GM19438 (cell line): ENCODE measurements at regions not wholly inside any gene's neighbourhood (a gene's known extent, or its start where the extent isn't known, plus 50 kb on each side); places are given as distances from the start of the nearest gene placed in this dataset.
"Not testable (repeated sequence)": the region's sequence is repeated elsewhere in the genome, so short reads cannot be mapped to it uniquely, and the experiment has no call there.

Source experiments
- ATAC-seq: cut with Tn5 transposase; IDR thresholded peaks from one replicate; pipeline ENCODE4 v1.9.1; 2021; ENCODE audit warnings: low read depth; ENCODE audit not compliant: unreplicated experiment

DNA sequence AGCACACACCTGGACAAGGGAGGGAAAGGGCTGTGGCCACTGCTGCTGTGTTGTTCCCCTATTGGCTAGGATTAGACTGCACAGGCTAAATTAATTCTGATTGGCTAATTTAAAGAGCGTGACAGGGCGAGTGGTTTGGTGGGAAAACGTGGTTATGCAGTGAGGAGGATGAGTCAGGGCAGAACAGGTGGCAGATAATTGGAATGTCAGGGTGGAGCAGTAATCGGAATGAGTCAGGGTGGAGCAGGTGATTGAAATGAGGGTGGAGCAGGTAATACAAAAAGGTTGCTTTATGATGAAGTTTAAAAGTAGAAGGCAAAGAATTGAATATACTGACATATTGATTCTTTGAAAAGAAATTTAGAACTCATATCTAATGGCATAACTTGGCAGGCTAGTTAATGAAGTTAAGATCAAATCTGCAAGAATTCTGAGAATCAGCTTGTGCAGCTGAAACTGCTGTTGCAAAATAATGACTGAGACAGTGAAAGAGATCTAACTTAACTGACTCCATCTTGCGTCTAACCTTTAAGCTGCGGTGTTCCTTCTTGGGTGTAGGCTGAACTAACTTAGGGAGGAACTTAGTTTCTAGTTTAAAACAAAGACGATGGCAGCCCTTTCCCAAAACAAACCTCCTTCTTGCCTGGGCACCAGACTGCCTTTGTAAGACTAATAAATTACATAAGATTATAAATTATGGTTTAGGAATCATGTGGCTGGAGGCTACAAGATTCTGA, 174.3 kb downstream of the UTP18 start:
- ATAC-seq, result no peak

DNA sequence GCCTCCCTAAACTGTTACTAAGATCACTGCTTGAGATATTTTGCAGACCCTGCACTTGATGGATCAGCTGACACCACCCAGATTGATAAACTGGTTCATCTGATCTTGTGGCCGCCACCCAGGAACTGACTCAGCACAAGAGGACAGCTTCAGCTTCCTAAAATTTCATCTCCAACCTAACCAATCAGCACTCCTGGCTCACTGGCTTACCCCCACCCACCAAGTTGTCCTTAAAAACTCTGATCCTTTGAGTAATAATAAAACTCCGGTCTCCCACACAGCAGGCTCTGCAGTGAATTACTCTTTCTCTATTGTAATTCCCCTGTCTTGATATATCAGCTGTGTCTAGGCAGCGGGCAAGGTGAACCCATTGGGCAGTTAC, 174.8 kb downstream of the UTP18 start:
- no peak for ATAC-seq

DNA sequence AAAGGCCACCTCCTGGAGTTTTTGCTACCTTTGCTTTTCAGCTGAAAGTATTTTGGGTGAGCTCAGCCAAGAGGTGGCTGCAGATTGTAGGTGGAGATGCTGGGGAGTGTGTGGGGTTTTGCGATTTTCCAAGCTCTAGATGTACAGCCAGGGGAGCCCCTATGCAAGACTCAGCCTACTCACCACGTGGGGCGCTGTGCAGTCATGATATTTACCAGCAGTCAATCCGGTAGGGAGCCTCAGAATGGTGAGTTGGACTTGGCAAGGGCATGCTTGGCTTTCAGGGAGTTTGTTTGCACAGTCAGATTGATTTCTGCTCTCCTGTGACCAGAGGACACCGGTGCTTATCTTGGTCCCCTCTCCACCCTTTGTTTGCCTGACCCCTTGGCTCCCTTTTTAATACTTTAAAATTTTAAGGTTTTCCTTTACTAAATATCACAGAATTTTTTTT, 175.3 kb downstream of the UTP18 start:
- ATAC-seq, result no peak

DNA sequence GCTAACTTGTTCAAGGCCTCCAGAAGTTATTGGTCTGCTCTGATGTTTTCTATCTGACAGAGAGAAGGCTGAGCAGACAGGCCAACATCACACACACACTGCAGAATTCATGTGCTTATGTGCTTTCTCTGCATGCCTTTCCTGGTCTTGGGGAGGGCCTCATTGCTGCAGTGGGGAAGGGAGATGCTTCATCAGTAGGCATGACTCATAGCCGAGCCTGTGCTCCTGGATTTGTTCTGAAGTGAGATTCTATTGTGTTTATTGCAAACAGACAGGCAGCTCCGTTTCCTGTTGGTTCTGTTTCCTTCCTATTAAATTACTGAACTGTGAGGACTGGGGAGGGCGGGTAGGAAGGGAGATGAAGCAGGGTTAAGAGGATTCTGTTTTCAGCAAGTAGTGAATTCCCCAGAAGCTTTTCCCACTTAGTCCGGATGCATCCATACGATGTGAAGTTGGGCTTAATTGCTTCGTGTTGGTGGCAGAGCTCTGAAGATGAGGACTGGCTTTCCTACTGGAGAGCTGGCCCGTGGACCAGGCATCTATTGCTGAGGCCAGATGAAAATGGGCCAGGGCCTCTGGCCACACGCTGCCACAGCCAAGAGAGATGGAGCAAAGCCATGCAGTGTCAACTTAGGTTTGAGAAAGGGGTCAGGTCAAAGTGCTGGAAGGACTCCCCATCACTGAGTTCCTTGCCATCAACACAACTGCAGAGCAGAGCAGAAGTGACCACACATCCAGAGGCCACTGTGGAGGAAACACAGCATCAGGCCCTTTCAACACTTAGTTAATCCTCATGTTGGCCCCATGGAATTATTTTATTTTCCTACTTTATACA, 179.3 kb downstream of the UTP18 start:
- no peak for ATAC-seq

DNA sequence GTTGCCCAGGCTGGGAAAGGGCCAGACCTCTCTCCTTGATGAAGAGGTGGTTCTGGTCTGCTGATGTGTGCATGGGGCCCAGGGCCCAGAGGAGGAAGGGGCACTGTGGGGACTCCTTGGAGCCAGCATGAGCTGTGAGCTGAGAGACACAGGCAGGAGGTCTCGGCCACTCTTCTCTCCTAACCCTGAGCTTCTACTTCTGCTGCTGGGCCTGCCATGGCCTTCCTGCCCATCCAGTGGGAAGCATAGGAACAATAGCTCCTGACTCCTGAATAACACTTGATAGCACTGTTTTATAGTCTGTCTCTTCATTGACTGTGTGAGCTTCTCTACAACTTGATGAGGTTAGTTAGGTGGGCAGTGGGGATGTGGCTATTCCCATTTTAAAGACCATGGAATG, 181.1 kb downstream of the UTP18 start:
- ATAC-seq, result no peak

DNA sequence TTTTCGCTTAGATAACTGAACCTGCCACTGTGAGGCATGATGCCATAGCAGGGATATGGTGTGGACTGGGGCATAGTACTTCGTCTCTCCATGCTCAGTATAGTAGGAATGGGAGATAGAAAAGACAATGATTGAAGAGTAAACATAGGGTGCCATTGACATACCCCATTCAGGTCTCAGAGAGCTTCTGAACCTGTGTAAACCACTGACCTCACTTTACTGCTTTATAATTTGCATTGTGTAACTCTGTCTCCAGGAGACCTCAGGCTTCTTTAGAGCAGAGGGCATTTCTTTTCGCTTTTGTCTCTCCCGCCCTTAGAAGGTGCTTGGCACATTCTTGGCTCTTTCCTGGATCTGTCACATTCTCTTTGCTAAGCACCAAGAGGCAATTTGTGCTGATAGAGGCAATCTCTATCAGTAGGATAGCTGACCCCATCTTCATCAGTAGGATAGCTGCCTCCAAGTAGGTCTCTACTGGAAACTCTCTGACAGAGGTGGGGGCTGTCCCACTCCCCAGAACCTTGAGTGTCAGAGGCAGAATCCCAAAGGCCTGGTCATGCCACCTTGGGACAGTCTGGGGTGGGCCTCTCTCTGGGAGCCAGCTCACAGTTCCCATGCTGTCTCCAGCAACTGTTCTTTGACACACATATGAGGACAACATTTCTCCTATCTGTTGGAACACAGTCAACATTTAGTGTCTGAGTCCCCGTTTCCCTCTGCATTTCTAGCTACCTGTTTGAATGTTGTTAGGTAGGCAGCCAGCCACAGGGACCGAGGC, 181.9 kb downstream of the UTP18 start:
- no peak for ATAC-seq

DNA sequence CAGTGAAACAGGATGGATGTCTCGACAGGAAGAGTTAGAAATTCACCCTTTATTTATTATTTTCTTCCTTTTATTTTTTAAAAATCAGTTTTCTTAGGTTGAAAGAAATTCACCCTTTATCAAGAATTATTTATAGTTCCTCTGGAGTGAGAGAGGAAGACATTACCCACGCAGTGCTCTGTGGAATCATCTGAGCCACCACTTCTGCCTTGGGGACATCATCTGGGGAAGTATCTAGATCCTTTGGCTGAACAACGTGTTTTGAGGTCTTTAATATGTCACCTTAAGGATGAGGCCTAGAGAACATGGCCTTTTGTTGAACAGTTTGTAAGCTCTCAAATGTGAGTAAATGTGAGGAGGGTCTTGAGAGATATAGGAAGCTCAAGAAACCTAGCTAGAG, 183.3 kb downstream of the UTP18 start:
- ATAC-seq, result no peak

DNA sequence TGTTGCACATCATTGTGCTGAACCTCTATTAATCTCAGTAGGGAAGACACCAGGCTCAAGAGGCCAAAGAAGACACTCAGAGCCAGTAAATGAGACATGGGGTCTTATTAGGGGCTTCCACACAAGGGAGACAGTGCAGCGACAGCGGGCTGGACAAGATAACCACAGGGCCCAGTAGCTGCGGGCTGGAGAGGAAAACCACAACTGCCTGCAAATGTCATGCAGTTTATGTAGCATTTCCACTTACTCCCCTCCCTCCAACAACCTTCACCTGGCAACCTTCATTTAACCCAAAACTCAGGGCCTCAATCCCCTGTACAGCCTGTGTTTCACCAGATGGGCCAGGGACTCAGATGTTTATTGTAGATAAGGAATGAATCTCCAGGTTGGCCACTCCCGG, 185.6 kb downstream of the UTP18 start:
- ATAC-seq, result no peak

DNA sequence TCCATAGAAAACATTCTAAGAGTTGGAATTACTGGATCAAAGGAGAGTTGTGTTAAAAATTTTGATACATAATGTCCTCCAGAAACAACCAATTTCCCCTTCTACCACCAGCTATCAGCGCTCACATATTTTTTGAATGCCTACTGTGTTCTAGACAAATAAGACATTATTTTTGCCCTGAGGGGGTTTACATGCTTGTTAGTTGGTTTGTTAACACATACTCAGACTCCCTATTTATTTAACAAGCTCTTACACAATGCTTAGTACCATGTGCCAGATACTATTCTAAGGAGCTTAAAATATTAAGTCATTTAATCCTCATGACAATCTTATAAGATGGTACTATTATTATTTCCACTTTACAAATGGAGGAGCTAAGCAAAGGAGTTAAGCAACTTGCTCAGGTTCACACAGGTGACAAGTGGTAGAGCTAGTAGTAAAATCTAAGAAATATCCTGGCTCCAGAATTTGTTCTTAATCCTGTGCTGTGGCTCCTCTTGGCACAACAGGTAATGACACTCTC, 194.2 kb downstream of the UTP18 start:
- ATAC-seq, result no peak

DNA sequence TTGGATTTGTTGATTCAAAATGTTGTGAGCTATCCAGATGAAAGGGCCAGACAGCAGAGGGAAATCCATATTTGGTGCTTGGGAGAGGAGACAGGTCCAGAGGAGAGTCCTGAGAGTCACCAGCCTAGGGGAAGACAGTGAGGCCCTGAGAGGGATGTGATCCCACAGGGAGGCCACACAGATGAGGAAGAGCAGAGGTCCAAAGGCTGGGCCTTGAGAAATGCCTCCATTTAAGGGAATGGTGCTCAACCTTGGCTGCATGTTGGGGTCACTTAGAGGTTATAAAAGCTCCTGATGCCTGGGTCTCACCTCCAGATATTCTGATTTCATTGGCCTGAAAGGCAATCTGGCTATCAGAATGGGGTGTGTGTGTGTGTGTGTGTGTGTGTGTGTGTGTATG, 194.9 kb downstream of the UTP18 start:
- ATAC-seq, result no peak

DNA sequence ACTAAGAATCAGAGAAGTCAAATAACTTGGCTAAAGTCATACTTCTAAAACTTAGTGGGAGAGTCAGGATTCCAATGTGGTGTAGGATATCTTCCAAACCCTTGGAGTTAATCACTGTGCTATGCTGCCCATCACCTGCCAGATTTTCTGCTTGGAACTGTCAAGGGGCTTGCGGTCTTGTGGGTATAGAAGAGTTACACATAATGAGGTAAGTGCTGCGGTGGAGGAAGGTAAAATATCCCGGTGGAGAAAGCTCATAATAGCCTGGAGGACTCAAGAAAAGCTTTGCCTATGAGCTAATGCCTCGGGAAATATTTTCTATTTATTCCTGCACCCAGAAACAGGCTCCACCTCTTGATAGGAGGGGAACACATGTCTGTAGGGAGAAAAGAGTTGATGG, 195.6 kb downstream of the UTP18 start:
- no peak for ATAC-seq

DNA sequence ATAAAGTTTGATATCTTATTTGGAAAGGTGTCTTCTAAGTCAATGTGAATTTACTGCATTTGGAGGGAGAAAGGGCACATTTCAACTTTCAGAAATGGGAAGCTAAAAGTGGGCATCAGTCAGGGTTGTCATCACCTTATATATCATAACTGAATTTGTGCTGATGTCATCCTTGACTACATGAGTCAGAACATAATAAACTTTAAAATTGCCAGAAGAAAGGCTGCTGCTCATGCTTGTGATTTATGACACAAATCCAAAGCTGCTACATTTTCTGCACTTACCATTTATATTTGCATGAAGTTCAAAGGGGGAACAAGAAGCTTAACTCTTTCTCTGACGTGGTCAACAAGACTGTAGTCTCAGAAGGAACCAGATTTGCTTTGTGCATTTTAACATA, 196.6 kb downstream of the UTP18 start:
- no peak for ATAC-seq

DNA sequence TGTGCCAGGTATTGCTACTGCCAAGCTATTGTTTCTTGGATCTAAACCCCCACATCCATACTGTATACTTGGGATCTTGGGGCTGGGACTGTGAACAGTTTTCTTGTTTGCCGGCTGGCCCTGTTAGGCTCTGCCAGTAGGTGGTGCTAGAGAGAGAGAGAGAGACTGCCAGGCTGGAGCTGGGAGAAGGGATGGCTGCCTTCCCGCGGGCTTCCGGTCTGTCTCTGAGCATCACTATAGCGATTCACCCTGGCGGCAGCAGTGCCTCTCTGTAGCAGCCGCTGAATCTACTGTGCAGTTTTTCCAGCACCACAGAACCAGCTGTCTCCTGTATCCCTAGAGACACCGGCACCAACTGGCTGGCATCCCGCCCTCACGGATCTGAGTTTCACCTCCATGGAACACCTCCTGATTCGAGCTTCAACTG, 201.2 kb downstream of the UTP18 start:
- peak; percentile 60 for ATAC-seq

DNA sequence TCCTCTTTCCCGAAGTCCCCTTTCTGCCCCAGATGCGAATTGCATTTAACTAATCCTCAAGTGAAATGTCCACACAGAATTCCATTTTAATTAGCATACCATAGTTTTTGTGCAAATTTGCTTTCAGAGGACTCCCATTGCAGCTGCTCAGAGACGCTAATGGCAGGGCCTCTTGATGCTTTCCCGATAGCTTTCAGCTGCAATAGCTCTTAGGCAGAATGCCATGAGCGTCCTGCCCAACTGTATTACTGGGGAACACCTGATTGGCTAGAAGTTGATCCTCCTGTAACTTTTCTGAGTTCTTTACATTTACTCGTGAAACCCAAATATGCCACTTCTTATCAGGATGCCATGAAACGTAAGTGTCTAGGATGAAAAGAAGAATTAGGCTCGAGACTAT, 203.0 kb downstream of the UTP18 start:
- ATAC-seq, result no peak

DNA sequence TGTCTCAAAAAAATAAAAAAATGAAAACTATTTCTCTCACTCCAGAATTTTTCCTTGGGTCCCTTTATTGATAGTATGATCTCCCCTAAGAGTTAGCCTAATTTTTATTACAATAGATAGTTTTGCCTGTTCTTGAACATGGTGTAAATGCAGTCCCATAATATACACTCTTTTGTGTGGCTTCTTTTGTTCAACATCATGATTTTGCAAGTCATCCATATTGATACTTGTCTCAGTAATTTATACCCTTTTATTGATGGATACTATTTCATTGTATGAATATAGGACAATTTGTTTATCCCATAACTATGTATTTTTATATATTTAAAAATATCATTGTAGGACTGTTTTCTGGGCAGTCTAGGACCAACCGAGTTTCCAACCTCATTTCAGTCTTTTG, 207.0 kb downstream of the UTP18 start:
- ATAC-seq, result no peak

DNA sequence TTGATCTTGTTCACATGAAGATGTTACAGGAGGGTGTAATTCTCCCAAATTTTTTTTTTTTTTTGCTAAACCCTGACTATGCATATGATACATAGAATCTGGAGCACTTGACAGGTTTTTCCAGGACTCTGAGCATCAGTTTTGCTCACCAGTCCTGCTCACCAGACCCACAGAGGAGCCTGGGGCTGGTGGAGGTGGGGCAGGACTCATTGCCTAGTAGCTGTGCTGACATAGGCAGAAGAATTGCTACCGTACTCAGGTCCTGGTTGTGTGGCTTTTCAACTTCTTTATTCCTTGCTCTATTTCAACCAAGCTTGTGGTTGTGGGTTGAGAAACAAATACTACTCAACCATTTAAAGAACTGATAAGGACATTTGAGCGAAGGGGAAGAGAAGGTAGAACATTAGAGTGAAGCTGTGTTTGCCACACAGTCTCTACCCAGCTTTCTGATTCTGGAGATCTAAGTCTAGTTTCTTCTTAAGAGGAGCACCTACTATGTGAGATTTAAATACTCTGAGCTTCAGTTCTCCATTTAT, 212.4 kb downstream of the UTP18 start:
- ATAC-seq, result no peak

DNA sequence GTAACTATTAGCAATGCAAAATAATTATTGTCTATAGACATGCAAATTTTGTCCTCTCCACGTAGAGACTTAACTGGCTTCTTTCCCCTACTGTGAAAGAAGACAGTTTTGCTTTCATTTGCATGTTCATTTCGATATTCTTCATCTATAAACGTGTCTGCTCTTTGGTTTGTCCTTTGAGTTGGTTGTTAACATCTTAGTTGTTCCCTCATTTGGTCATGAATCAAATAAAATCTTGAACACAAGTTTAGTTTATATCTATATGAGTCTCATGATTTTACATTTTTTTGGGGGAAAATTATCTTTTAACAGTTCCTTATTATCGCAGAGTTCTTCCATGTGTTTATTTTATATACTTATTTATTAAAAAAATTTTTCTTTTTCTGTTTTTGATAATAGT, 214.4 kb downstream of the UTP18 start:
- ATAC-seq, result no peak

DNA sequence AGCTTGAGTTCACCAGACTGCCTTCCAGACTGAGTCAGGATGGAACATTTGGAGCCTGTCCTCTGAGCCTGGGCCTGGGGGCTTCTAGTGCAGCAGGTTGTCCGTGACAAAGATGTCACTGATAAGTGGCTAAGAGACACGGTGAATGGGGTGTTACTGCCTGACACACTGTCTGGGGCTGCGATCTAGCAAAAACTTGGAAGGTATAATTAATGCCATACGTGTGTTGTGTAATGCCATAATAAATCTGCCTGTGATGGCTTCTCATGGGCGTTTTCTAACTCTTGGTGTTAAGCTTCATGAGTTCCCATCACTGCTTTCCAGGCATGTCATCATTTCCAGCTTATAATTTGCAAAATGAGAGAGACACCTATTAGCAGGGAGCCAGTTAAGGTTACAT, 215.4 kb downstream of the UTP18 start:
- no peak for ATAC-seq

DNA sequence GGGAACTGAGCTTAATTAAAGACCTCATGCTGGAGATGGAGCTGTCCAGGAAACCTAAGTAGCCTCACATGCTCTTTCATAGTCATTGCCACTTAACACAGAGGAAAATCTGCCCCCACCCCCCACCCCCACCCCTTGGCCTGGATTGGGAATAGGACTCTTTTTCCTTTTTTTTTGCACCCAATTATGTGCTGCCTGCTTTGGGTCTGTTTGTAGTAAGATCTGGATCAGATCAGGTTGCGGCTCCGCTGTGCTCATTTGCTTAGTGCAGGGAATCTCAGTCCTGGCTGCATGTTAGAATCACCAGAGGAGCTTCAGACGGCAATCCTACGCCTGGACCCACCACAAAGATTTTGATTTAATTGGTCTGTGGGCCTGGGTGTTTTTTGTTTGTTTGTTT, 219.0 kb downstream of the UTP18 start:
- no peak for ATAC-seq

DNA sequence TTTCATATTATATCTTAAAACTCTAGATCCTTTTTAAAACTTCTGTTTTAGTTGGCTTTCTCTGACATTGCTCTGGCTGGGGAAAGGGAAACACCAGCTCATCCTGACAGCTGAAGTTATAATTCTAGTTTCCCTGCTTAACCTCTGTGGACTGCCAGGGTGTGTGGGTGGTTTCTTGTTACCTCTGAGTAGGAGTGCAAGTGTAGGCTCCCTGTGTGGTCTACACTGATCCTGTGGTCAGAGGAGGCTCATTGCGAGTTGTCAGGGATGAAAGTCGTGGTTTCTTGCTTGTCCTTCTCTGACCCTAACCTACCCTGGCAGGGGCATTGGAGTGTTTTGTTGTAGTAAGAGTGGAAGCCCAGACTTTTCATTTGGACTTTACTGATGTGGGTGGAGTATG, 221.0 kb downstream of the UTP18 start:
- no peak for ATAC-seq

DNA sequence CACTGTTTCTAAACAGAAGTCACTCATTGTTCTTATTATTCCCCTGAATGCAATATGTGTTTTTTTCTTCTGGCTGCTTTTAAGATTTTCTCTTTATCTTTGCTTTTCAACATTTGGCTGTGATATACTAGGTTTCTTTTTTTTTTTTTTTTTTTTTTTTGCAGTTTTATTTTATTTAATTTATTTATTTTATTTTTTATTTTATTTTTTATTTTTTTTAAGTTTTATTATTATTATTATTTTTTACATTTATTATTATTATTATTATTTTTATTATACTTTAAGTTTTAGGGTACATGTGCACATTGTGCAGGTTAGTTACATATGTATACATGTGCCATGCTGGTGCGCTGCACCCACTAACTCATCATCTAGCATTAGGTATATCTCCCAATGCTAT, 221.9 kb downstream of the UTP18 start:
- not testable (repeated sequence) for ATAC-seq
